NCI-H1092 treated with DMSO at 0.1 percent for 48 hours (cell line): ENCODE measurements at regions not wholly inside any gene's neighbourhood (a gene's known extent, or its start where the extent isn't known, plus 50 kb on each side); places are given as distances from the start of the nearest gene placed in this dataset.
"Not testable (repeated sequence)": the region's sequence is repeated elsewhere in the genome, so short reads cannot be mapped to it uniquely, and the experiment has no call there.

ENCODE experiments used
- DNase-seq: peaks from one replicate; lab custom pipeline; 2025; lab: John Stamatoyannopoulos, UW

GRCh38 chr21:14826630-14827029, 238.2 kb downstream of the NRIP1 start:
- no peak for DNase-seq

GRCh38 chr21:14825514-14825974, 239.3 kb downstream of the NRIP1 start:
- no peak for DNase-seq

GRCh38 chr21:14824126-14824525, 240.7 kb downstream of the NRIP1 start:
- DNase-seq = no peak

GRCh38 chr21:14817311-14817710, 247.5 kb downstream of the NRIP1 start:
- no peak for DNase-seq

GRCh38 chr21:14814991-14815390, 249.8 kb downstream of the NRIP1 start:
- no peak for DNase-seq

- no peak for DNase-seq
These were observed 250.5 kb downstream of the NRIP1 start for GRCh38 chr21:14814282-14814681.

- not testable (repeated sequence) for DNase-seq
These were observed 258.1 kb upstream of the SAMSN1 start for GRCh38 chr21:14804170-14804569.

- no peak for DNase-seq
These were observed 251.4 kb upstream of the SAMSN1 start for GRCh38 chr21:14797543-14797942.

GRCh38 chr21:14787312-14787711, 241.2 kb upstream of the SAMSN1 start:
- DNase-seq = no peak

- DNase-seq = no peak
These were observed 239.6 kb upstream of the SAMSN1 start for GRCh38 chr21:14785679-14786078.

- peak; percentile 0 for DNase-seq
These were observed 227.7 kb upstream of the SAMSN1 start for GRCh38 chr21:14773777-14774345.

- DNase-seq = no peak
These were observed 225.5 kb upstream of the SAMSN1 start for GRCh38 chr21:14771593-14771992.

- no peak for DNase-seq
These were observed 221.9 kb upstream of the SAMSN1 start for GRCh38 chr21:14768042-14768441.

GRCh38 chr21:14767192-14767852, 221.2 kb upstream of the SAMSN1 start:
- DNase-seq = no peak

GRCh38 chr21:14766241-14766640, 220.1 kb upstream of the SAMSN1 start:
- DNase-seq = no peak

- DNase-seq = no peak
These were observed 217.6 kb upstream of the SAMSN1 start for GRCh38 chr21:14763695-14764064.

GRCh38 chr21:14762734-14763694, 216.9 kb upstream of the SAMSN1 start:
- no peak for DNase-seq

GRCh38 chr21:14762327-14762726, 216.2 kb upstream of the SAMSN1 start:
- DNase-seq = no peak

GRCh38 chr21:14759285-14759684, 213.2 kb upstream of the SAMSN1 start:
- DNase-seq = no peak

GRCh38 chr21:14758849-14759248, 212.7 kb upstream of the SAMSN1 start:
- no peak for DNase-seq

GRCh38 chr21:14757533-14758327, 211.6 kb upstream of the SAMSN1 start:
- DNase-seq = no peak

GRCh38 chr21:14755086-14755485, 209.0 kb upstream of the SAMSN1 start:
- DNase-seq = no peak
